ENCODE measurements at regions not wholly inside any gene's neighbourhood (a gene's known extent, or its start where the extent isn't known, plus 50 kb on each side); places are given as distances from the start of the nearest gene placed in this dataset.

DNA sequence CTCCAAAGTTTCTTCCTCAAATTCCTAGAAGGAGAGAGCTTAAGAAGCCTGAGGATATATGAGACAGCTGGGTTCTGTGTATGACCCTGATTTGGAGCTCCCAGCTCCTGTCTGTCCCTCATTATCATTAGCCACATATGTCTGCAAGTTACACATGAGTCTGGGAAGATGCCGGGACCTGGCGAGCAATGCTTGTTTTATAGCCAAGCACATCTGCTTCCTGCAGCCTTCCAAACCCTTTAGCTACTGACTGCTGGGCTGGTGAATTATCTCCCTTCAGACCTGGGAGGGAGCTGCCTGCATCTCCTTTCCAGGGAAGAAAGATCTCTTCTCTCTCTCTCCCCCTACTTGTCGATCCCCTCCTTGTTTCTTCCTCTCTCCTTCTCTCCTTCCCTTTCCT lies 556.7 kb upstream of the BOD1L1 start:
- DNase-seq, result no peak

DNA sequence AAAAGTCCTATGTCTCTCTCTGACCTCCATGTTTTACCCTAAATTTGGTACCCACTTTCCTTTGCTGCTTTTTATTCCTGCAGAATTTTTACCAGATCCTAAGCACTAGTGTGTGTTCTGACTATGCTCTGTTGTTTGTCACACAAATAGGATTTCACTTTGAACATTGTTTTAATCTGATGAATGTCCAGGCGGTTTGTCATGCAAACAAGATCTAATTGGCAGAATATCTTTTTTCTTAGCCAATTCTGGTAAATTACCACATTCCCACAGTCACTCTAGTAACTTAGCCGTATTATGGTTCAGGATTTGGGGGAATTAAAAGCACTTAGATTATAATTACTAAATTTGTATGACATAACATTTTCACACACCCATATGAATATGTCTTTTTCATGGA lies 557.2 kb upstream of the BOD1L1 start:
- no peak for DNase-seq

DNA sequence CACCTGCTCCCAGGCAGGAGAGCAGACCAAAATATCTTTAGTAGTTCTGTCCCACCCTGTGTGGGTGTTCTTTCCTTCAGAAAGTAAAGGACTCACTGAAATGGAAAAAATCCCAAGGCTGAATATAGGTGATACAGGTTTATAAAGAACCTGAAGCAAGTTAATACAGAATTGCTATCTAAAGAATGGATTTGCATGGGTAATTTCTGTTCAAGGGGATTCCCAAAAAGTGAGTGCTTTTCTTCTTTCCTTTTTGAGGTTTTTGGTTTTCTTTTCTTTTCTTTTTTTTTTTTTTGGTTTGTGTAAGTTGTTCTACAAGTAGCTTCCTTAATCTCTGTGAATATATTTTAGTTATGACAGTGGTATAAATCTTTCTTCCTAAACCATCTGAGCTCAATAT lies 560.7 kb upstream of the BOD1L1 start:
- no peak for DNase-seq

- DNase-seq, result no peak
Observed at GRCh38 chr4:14193601-14194000, 566.1 kb upstream of the BOD1L1 start.

DNA sequence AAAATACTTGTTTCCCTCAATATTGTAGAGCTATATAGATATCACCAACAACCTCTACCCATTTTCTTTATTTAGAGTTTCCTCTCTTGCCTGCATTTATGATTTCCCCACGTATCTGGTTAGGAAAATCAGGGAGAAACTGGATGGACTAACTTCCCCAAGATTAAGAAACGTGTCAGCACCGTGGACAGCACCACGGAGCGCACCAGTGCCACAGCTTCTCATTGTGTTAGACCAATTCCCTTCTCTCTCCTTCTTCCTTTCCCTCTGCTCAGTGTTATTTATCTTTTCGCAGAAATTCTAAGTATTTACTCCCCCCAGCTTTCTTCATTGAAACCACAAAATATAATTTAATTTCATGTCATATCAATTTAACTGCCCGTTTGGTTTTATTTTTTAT lies 568.6 kb upstream of the BOD1L1 start:
- no peak for DNase-seq

- DNase-seq, result no peak
Observed at GRCh38 chr4:14215116-14215770, 587.7 kb upstream of the BOD1L1 start.

DNA sequence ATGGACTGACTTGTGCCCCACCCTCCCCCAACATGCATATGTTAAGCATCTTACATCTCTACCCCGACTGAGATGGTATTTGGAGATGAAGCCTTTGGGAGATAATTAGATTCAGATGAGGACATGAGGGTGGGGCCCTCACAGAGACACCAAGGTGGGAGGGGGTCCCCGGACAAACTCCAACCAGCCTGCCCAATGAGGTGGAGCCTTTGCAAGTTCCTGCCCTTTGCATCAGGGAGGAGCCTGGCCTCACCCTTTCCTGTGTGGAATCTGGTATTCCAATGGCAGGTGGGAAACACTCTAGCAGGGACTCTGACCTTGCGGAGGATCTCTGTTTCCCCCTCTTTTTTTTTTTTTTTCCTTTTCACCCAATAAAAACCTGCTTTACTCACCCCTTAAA lies 589.9 kb upstream of the BOD1L1 start:
- no peak for DNase-seq

DNA sequence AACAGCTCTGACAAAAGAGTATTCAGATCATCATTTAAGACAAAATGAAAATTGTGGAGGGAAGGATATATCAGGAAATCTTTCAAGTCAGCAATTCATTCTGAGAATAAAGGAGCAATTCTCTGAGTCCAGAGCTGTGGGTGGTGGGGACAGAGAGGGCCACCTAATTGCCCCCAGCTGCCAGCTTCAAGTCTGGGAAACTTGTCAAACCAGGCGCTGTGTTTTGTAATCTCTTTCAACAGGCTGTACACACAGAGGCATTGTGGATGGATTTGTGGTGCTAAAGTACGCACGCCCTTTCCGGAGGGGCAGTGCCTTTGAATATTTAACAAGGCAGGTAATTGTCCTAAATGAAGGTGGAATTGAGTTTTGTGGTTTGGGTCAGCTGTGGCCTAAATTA lies 591.1 kb upstream of the BOD1L1 start:
- no peak for DNase-seq

DNA sequence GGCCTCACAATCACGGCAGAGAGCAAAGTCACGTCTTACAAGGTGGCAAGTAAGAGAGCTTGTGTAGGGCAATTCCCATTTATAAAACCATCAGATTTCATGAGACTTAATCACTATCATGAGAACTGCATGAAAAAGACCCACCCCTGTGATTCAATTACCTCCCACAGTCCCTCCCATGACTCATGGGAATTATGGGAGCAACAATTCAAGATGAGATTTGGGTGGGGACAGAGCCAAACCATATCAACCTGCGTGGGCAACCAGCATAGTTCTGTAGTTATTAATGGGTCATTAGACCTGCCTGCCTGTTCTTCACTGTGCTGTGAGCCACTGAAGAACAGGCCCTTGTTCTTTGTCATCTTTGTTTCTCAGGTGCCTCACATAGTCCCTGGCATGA lies 593.7 kb upstream of the BOD1L1 start:
- DNase-seq, result no peak

GRCh38 chr4:14222377-14223029 lies 595.0 kb upstream of the BOD1L1 start:
- DNase-seq, result no peak

GRCh38 chr4:14223461-14223860 lies 595.9 kb upstream of the BOD1L1 start:
- DNase-seq, result no peak

DNA sequence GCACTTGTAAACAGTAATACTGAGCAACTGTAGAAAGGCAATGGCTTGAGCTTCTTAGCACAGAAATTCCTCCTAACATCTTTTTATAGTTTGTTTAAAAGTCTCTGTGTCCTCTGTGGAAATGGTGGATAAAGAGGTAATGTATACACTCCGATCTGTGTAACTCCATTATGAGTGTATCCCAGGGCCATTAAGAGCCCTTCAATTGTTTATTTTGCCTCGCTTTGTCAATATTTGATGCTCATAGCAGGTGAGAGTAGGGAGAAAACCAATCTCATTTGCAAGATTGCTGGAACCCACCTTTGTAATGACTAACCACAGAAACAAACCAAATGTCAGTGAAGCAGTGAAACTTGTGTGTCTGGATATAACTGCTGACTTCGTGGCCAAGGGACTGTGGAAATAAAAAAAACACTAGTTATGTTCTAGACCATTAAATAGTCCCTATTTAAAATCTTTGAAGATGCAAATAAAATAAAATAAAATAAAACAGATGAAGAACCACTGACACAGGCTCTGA lies 598.2 kb upstream of the BOD1L1 start:
- no peak for DNase-seq

DNA sequence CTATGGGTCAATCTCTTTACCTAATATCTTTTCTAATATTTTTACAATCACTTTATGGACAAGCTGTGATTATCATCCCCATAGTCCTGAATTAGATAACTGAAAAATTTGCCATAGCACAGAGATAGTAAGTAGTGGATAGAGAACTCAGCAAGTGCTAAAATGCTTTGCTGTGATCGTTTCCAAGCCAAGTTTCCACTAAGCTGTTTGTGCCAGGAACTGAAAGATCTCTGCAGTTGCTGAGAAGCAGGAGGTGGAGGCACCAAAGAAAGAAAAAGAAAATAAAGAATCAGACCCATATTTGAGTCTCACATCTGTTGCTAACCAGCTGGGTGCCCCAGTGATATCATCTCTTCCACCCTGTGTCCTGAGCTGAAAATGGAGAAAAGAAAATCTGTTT lies 605.6 kb upstream of the BOD1L1 start:
- no peak for DNase-seq

DNA sequence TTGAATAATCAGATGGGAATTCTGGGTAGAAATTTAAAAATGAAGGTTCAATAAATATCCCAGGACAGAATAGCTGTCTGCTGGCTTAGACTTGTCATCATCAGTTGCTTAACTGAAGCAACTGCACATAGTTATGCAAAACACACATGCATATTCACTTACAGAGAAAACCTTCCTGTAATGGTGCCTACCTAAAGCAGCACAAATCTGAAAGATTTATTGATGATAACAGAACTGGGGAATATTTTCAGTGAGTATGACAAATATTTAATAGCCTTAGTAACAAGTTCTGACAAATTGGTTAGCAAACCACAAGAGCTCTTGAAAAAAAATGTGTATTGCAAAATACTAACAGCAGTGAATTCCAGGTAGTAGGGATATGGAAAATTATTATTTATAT lies 606.8 kb upstream of the BOD1L1 start:
- DNase-seq, result no peak

DNA sequence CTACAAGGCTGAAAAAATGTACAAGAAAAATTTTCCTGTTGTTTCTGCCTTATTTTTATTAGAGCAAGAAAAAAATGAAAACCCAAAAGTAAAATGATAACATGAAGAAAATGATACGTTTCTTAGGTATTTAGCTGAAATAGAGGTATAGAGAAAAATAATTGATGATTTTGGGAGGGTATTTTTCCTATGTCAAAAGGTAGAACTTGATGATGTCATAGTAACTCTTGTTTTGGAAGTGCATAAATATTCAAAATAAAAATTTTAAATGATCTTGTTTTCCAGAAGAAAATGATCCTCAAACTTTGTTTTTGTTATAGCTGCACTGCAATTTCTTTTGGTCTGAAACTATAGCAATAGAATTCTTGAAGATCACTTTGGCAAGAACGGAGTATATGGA lies 608.8 kb upstream of the BOD1L1 start:
- no peak for DNase-seq

DNA sequence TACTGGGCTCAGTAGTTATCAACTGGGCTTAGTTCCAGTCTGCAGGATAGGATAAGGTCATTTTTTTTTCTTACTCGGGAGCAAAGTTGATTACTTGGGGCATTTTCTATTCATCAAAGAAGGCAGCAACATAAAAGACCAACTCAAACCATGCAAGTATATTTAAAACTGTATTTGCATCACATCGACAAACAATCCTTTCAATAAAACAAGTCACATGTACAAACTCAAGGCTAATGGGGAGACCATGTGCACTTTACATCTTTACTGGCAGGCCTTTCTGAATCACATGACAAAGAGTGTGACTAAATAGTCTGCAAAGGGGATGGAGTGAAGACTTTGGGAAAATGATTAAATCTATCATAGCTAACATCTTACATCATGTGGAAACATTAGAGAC lies 610.4 kb upstream of the BOD1L1 start:
- DNase-seq, result no peak

GRCh38 chr4:14241574-14241973 lies 614.0 kb upstream of the BOD1L1 start:
- no peak for DNase-seq

DNA sequence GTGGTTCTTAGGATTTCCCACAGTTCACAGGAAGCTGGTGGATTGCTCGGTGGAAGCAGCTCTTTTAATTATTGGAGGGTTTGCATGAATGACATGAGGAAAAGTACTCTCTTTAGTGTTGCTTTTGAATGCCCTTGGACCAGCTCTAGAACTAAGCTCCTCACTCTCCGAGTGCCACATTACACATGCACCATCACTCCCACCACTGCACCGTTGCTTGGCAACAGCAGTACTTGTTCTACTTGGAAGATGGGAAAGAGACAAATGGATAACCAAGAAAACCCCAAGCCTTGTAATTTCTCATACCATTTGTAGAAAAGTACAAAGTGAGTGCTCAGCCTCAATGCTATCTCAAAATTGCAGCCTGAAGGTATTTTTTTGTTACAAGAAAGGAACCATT lies 620.2 kb upstream of the BOD1L1 start:
- no peak for DNase-seq

- DNase-seq, result no peak
Observed at GRCh38 chr4:14249226-14249625, 621.7 kb upstream of the BOD1L1 start.

DNA sequence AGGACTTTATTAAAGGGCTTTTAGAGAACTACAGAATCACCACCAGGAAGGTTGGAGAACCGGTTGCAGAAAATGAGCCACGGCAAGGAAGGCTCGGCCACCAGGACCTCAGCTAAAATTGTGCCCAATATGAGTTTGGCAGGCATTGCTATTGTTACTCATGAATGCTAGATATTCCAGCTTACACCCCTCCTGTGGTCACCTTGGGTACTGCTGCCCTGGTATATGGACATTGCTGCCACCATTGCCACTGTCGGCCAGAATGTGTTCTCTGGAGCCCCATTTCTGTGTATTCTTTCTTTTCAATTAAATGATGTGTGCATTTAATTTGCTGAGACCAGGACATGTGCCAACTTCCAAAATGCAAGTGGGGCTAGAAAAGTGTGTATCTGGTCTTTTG lies 626.7 kb upstream of the BOD1L1 start:
- no peak for DNase-seq

- no peak for DNase-seq
Observed at GRCh38 chr4:14254926-14255325, 627.4 kb upstream of the BOD1L1 start.

DNA sequence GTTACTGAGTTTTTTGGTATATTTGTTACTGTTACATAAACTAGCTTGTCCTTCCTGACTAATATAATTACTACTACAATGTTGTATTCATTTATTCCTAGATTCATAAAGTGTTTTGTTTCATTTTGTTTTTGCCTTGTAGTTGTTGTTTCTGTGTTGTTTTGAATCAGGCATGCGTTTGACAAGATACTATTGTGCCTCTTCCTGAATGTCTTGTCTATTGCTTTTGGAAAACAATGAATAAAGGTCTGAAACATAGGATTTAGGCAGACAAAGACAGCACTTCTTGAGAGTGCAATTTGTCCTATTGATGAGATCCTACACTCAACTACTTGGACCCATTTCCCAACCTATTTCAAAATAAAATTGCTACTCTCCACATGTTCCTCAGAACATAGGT lies 630.4 kb upstream of the BOD1L1 start:
- DNase-seq, result no peak

- DNase-seq, result no peak
Observed at GRCh38 chr4:14259936-14260335, 632.4 kb upstream of the BOD1L1 start.

GRCh38 chr4:14260591-14260990 lies 633.1 kb upstream of the BOD1L1 start:
- no peak for DNase-seq

DNA sequence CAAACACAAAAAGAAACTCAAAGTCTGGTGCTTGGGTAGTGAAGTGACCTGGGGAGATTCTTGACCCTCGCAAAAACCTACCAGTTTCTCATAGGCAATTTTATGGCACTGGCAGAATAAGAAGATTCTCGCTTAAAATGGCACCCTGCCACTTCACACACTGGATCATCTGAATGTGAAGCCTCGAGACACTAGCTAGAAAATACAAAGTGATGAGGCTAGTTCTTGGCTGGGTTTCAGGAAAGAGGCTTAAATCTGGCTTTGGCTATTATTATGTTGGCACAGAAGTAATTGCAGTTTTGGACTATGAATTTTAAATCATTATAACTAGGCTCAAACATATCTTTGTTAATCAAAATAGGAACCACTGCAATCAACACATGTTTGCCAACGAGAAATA lies 634.7 kb upstream of the BOD1L1 start:
- no peak for DNase-seq
